A204.1 (cell line): ENCODE measurements at regions not wholly inside any gene's neighbourhood (a gene's known extent, or its start where the extent isn't known, plus 50 kb on each side); places are given as distances from the start of the nearest gene placed in this dataset.

Experiments used
- FAIRE-seq: peaks from 2 replicates; lab custom pipeline; 2012; peaks lifted over from hg19 to GRCh38; lab: Jason Lieb, UNC

GRCh38 chr2:43084699-43085091 lies 141.7 kb downstream of the ZFP36L2 start:
- no peak for FAIRE-seq

GRCh38 chr2:43083710-43084698 lies 142.4 kb downstream of the ZFP36L2 start:
- no peak for FAIRE-seq

DNA sequence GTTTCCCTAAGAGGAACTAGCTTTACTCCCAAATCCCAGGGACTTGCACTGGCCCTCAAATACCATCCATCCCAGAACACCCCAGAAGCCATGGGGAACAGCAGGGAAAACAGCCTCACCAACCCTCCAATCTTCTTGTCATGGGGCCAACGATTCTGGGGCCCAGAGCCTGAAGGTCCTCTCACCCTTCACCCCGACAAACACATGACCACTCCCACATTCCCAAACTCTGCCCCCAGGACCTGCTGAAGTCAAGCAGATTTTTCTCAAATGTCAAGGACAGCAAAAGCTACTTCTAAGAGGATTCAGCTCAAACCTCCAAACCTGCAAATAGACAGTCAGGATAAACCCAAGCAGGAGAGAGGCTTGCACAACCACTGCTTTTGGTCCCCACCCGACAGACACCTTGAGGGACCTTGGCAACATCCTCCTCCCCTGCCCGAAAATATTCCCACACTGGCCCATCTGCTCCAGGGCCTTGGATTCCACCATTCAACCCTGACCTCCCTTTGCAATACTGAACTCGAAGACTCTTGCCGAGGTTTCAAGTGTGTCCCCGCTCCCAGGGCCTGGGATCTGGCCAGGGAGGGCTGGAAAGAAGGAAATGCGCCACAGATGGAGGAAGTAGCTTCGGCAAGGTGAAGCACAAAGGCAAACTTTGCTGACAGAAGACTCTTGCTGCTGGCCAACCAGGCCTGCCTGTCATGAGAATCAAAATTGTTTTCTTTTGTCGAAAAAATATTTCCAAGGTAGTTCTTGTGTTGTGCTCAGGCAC lies 143.3 kb downstream of the ZFP36L2 start:
- FAIRE-seq: no peak

DNA sequence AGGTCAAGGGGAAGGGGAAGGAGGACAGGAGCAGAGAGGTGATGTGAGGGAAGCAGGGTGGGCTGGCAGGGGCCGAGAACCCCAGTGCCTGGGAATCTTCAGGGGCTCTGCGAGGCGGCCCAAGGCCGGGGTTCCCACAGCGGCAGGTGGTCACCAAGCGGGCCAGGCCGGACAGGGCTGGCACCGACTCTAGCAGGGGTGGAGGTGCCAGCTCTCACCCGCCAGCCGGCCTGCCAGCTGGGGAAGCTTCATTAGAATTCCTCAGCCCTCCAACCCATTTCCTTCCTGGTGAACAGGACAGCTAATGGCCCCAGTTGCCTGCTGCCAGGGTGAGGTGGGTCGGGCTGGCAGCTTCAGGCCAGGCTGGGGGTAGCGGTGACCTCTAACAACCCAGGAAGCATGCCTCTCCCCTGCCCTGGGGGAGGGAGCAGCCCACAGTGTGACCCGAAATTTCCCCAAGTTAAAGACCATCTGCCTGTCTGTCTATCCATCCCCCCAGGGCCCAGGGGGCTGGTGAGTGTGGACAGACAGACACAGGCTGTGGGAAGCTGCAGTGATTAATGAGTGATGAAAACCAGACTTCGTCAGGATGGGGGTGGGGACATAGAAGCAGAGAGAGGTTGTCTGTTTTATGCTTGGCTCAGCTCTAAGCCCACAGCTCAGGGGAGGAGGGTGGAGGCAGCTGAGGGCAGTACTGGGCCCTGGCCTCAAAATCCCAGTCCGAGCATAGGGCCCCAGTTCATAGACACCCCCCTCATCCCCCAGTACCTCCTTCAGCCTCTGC lies 144.1 kb downstream of the ZFP36L2 start:
- no peak for FAIRE-seq

DNA sequence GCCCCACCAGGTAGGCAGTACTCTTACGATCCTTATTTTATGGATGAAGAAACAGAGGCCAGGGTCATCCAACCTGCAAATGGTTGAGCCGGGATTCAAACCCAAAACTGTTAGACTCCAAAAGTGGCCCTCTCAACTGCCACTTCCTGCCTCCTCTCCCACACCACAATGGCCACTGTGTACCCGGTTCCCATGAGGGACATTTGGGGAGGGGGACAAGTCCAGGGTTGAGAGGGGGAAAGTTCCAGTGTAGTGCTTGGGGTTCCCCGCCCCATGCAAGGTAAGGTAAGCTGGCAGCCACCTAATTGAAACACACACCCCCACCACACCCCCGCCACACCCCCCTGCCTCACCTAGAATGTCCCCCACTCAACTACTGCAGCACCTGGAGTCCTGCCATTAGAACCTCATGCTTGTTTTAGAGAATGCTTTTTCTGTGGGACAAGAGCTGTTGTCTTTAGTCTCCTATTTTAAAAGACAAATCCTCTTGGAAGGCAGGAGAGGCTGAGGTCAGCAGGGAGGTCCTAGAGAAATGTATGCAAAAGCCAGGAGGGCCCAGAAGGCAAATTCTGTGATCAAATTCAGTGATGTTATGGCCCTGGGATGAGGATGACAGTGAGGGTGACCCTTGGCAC lies 145.2 kb downstream of the ZFP36L2 start:
- FAIRE-seq: no peak

- no peak for FAIRE-seq
These were observed 145.8 kb downstream of the ZFP36L2 start for GRCh38 chr2:43080571-43081021.

GRCh38 chr2:43078781-43079755 lies 147.3 kb downstream of the ZFP36L2 start:
- no peak for FAIRE-seq

DNA sequence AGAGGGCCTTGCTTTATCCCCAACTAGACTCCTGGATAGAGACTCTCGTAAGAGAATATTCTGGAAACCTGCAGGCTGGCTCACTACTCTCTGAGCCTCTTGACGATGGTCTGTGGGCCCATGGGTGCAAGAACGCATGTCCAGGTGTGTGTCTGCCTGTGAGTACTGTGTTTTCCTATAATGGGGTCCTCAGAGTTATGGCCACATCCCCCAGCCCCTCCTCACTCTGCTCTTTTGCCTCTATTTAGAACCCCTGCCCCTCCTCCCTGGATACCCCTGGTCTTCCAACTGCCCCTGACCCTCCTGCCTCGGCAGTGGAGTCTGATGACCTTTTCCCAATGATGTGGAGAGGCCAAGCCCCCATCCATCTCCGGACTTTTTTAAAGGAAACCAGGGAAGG lies 148.1 kb downstream of the ZFP36L2 start:
- FAIRE-seq: no peak

DNA sequence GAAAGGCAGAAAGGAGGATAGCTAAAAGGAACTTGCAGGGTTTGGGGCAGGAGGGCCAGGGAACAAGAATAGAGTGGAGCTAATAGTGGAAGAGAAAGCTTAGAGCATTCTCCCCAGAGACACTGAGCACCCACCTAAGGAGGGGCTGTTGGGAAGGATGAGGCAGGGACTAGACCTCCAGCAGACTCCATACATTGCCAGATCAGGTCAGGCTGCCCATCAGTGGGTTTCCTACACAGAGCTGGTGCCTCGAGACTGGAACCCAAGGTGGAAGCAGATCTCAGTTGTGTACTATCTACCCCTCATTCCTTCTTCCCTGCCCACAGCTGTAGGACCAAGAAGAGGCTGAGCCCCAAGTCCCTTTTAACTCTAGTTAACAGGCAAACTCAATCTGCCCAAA lies 148.5 kb downstream of the ZFP36L2 start:
- no peak for FAIRE-seq

DNA sequence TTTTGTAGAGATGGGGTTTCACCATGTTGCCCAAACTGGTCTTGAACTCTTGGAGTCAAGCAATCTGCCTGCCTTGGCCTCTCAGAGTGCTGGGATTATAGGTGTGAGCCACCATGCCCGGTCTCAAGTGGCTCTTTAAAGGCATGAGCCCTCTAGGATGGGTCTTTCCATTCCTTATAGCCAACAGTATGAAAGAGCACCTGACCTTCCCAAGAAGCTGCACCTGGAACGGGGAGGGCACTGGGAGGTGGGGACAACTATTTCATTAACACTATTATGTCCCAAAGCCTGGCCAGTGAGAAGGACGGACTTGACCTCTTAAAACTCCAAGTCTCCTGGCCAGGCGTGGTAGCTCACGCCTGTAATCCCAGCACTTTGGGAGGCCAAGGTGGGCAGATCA lies 149.7 kb downstream of the ZFP36L2 start:
- no peak for FAIRE-seq

DNA sequence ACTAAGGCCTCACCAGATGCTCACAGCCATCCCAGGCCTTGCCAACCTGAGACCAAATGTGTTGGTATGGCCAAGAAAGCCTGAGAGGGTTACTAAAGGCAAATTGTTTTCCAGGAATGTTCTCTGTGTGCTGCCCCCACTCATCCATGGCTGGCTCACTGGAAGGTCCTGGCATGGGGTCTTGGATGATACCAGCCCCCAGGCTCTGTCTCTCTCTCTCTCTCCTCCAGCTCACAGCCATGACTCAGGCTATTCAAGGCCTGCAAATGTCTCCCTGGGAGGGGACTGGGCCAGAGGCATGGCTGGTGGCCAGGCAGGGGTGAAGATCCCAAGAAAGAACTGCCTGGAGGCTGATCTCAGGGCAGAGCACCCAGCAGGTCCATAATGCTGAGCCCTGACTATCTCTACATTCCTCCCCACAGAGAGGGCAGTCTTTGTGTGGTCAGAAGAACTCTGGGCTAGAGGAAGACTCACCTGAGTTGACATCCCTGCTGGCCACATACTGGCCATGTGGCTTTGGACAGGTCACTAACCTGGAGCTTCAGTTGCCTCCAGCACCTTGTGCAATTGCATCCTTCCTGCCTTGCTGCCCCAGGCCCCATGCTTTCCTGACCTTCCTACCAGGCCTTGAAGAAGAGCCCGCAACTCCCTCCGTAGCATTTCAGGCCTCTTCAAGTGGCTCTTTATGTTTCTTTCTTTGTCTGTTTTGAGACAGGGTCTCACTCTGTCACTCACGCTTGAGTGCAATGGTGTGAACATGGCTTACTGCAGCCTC lies 150.4 kb downstream of the ZFP36L2 start:
- no peak for FAIRE-seq

DNA sequence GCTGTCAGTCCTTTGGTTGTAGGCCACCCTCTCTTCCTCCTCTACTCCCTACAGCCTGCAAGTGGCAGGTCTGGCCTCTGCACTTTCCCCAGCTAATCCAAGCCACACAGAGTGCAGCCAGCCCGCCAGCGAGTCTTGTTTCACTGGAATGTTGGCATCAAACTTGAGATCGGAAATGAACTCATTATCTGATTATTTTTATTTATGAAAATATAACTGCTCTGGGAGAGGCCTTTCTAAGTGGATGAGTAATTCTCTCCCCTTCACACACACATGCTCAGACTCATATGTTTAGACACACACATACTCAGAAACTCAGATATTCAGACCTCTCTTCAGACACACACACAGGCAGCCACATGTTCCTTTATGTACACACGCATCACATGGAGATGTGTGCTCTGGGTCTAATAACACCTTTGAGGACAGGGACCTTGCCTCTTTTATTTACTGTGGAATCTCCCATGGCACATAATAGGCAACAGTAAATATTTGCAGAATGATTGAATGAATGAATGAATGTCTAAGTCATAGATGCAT lies 151.3 kb downstream of the ZFP36L2 start:
- no peak for FAIRE-seq

DNA sequence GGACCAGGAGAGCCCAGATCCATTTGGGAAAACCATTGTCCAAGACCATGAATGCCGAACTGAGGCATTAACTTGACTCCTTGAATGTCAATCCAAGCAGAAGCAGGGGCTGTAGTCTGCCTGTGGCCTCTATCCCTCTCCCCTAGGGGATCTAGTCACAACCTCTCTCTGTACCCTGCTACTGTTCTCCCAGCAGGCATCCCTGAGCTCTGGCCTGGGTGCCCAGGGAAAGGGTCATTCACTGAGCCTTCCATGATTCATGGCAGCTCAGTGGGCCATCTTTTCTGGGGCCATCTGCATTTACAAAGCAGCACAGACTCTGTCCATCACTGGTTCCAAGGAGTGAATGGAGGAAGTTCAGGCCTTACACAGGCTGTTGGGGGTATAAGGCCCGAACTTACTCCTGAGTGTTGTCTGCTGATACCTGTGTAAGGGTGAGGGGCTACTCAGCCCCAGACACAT lies 151.8 kb downstream of the ZFP36L2 start:
- FAIRE-seq: no peak

- FAIRE-seq: no peak
These were observed 152.4 kb downstream of the ZFP36L2 start for GRCh38 chr2:43074052-43074451.

DNA sequence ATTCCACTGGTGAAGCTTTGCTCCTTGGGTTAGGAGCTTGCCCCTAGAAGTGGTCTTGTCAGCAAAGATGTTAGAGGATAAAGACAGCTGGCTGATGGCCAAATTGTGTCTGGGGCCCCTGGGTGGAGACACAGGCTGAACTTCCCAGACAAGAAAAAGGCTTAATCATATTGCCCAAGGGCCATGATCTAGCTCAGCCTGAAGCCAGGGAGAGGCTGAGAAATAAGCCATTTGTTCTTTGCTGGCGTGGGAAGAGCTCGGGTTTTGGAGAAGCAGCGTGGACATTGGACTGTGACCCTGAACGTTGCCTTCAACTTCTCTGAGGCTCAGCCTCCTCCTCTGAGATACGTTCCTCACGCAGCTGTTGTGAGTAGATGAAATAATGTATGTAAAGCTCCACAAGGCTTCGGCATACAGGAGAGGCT lies 153.0 kb downstream of the ZFP36L2 start:
- FAIRE-seq: no peak

GRCh38 chr2:43071599-43072550 lies 154.5 kb downstream of the ZFP36L2 start:
- FAIRE-seq: no peak

DNA sequence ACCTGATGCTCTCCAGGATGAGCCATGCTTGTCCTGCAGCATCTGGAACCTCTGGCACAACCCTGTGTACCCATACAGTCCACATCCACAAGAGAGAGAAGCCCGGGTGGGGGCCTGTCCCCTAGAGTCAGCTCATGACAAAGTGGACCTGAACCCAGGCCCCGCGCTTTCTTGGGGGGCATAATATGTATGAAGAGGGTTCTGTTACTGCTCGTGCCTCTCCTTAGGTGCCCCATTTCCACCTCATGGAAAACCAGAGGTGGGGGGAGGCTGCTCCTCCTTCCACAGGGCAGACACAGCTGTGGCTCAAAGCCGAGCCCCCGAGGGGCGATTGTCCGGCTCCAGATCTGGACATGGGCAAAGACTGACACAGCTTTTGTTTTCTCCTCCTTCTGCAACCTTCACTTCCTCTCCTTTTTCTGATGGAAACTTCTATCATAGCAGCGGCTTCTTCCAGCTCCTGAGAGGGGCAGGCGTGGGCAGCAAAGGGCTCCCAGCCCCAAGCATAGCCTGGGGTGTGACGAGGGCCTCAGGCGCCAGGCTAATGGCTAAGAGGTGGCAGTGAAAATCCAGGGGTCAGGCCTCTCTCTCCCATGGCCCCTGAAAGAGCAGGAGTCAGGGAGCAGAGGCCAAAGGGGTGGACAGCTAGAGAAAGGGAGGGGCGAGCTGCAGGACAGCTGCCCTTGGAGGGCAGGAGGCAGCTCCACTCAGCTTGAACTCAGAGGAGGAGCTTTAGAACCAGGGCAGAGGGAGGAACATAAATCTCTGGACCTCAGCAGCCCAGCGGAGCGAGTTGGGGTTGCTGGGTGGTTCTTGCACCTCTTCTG lies 155.5 kb downstream of the ZFP36L2 start:
- FAIRE-seq: no peak
